ENCODE measurements at regions not wholly inside any gene's neighbourhood (a gene's known extent, or its start where the extent isn't known, plus 50 kb on each side); places are given as distances from the start of the nearest gene placed in this dataset.

- FAIRE-seq (no peak), DNase-seq (ENCODE audit: low read depth in 1 of 2, low spot score in 2 of 2) (no peak)
- Histone ChIP-seq H3K23ac (ENCODE audit: insufficient read length) (no peak overlapping the region), H3K79me1 (ENCODE audit: low read depth, low read length) (no peaks in the 10 kb centered on the region), H3K14ac (ENCODE audit: insufficient read length) (no peak overlapping the region), H2AFZ (ENCODE audit: low read length) (no peak overlapping the region), H2BK120ac (replicated peaks; ENCODE audit: low read depth, low read length) (no peak overlapping the region), H3K23me2 (ENCODE audit: low read depth, low read length) (no peaks in the 10 kb centered on the region), H3K4ac (replicated peaks; ENCODE audit: insufficient read length, low read depth, low read length) (no peak overlapping the region), H3K9ac (replicated peaks in 1 of 4; ENCODE audit: extremely low read depth in 1 of 4, low read depth in 3 of 4, low read length in 3 of 4) (no peak overlapping the region), H4K8ac (ENCODE audit: extremely low read depth, insufficient read depth, low read length) (no peak overlapping the region), H3K4me2 (ENCODE audit: insufficient read depth in 1 of 2, low read depth in 2 of 2, low read length in 2 of 2) (no peak overlapping the region), H2BK12ac (ENCODE audit: low read depth, low read length) (no peak overlapping the region), H3K4me1 (replicated peaks in 1 of 4; ENCODE audit: control insufficient read depth in 3 of 4, insufficient read depth in 4 of 4, low read length in 3 of 4) (no peaks in the 10 kb centered on the region), H3K56ac (replicated peaks; ENCODE audit: insufficient read length, low read depth, low read length) (no peak overlapping the region), H2BK15ac (ENCODE audit: low read length) (no peak overlapping the region), H4K91ac (replicated peaks; ENCODE audit: insufficient read length, low read length) (no peak overlapping the region), H3K18ac (ENCODE audit: extremely low read depth, low read length) (no peak overlapping the region), H2BK20ac (ENCODE audit: low read length) (no peak overlapping the region), H3K4me3 (ENCODE audit: extremely low read depth in 1 of 4, insufficient read depth in 2 of 4, low read depth in 3 of 4, low read length in 4 of 4) (no peak overlapping the region), H3K79me2 (ENCODE audit: control insufficient read depth in 1 of 2, insufficient read depth in 2 of 2, low read length in 2 of 2) (no peaks in the 10 kb centered on the region), H3K27ac (ENCODE audit: low read depth, low read length) (no peak overlapping the region), H3K27me3 (replicated peaks in 1 of 4; ENCODE audit: control insufficient read depth in 3 of 4, extremely low read depth in 1 of 4, insufficient read depth in 3 of 4, low read length in 3 of 4) (no peaks in the 10 kb centered on the region), H2AK5ac (ENCODE audit: low read depth, low read length) (no peak overlapping the region), H4K5ac (ENCODE audit: insufficient read length, low read depth, low read length) (no peak overlapping the region), H4K20me1 (replicated peaks in 1 of 2; ENCODE audit: control insufficient read depth in 1 of 2, insufficient read depth in 2 of 2, low read length in 2 of 2) (no peaks in the 10 kb centered on the region), H3K36me3 (ENCODE audit: control insufficient read depth in 2 of 4, insufficient read depth in 4 of 4, low read length in 3 of 4) (no peaks in the 10 kb centered on the region), H2BK5ac (ENCODE audit: low read depth, low read length) (no peak overlapping the region), H3K9me3 (ENCODE audit: insufficient read depth in 2 of 2, low read depth in 1 of 2, low read length in 1 of 2) (no peaks in the 10 kb centered on the region)
- TF ChIP-seq CHD1 (IDR thresholded peaks at IDR 0.05; ENCODE audit: low read depth, low read length) (no peak), POLR2AphosphoS5 (IDR thresholded peaks at IDR 0.05; ENCODE audit: low read depth, low read length) (no peak), RXRA (IDR thresholded peaks at IDR 0.05; ENCODE audit: insufficient read depth, low read depth, low read length) (no peak), CHD2 (IDR thresholded peaks at IDR 0.05; ENCODE audit: low read length) (no peak), TAF1 (IDR thresholded peaks at IDR 0.05; ENCODE audit: low read depth, low read length) (no peak), SRF (IDR thresholded peaks at IDR 0.05; ENCODE audit: low read depth, low read length) (no peak), CREB1 (IDR thresholded peaks at IDR 0.05) (no peak)
- WGBS, 2 experiments (ENCODE audit: extremely low coverage in 1 of 2, insufficient coverage in 1 of 2, insufficient read length in 1 of 2, insufficient replicate concordance in 2 of 2, low coverage in 1 of 2, low lambda C conversion rate in 2 of 2, missing lambda C conversion rate in 1 of 2) = 89% methylated on average over 3 of the region's 3 CpGs; no CpG with 5 or more reads in 1 of the 2 experiments
- POLR2A ChIA-PET (ENCODE audit: partially characterized antibody) = no interaction called here
- CTCF ChIA-PET (ENCODE audit: partially characterized antibody) = interaction anchor here (0.6 to 1.4 kb wide), 2 partner anchors 187 to 266 kb away, joined by 3 read pairs; no protein-coding TSS in a partner anchor
These were observed 161.4 kb downstream of the TFEC start for GRCh38 chr7:115869190-115869589.
